ENCODE measurements at regions not wholly inside any gene's neighbourhood (a gene's known extent, or its start where the extent isn't known, plus 50 kb on each side); places are given as distances from the start of the nearest gene placed in this dataset.

- no peak for TF ChIP-seq POLR2A (IDR thresholded peaks at IDR 0.05; ENCODE audit: low read depth, low read length)
- no peak for TF ChIP-seq POLR2AphosphoS5 (IDR thresholded peaks at IDR 0.05; ENCODE audit: low read depth, low read length)
- TF ChIP-seq SPI1 (IDR thresholded peaks at IDR 0.05; ENCODE audit: low read depth, low read length) = no peak
- TF ChIP-seq TAF1 (IDR thresholded peaks at IDR 0.05; ENCODE audit: low read depth, low read length) = no peak
- no peak for TF ChIP-seq PAX5 (IDR thresholded peaks at IDR 0.05; ENCODE audit: insufficient read depth, low read length, severe bottlenecking)
- TF ChIP-seq POU2F2 (IDR thresholded peaks at IDR 0.05; ENCODE audit: low read depth, low read length) = no peak
Measured at GRCh38 chr20:53855733-53856132, 214.7 kb downstream of the BCAS1 start.
